Thymus (tissue), 11 donors: ENCODE measurements at regions not wholly inside any gene's neighbourhood (a gene's known extent, or its start where the extent isn't known, plus 50 kb on each side); places are given as distances from the start of the nearest gene placed in this dataset.

Experiments
- DNase-seq, 9 donors: peaks; one replicate each; pipeline ENCODE4 v3.0.0-alpha.2; 2013; ENCODE audit warnings: low spot score in 9 of 9, low read depth in 6 of 9, missing footprints in 1 of 9
- H3K27ac ChIP-seq, 2 donors: one replicate each; pipeline ENCODE4 v1.5.1; 2013; ENCODE audit warnings: control low read depth in 1 of 2, low read depth in 1 of 2, low read length in 1 of 2, mild to moderate bottlenecking in 1 of 2, moderate library complexity in 1 of 2
- H3K27me3 ChIP-seq, 2 donors: one replicate each; pipeline ENCODE4 v1.5.1; 2013; ENCODE audit warnings: low read length in 1 of 2; ENCODE audit not compliant: control insufficient read depth in 2 of 2, insufficient read depth in 1 of 2
- H3K36me3 ChIP-seq, 2 donors: one replicate each; pipeline ENCODE4 v1.5.1; 2013; ENCODE audit warnings: low read length in 1 of 2, mild to moderate bottlenecking in 1 of 2, moderate library complexity in 1 of 2; ENCODE audit not compliant: control insufficient read depth in 2 of 2, insufficient read depth in 2 of 2
- H3K4me1 ChIP-seq, 2 donors: one replicate each; pipeline ENCODE4 v1.5.1; 2013; ENCODE audit warnings: low read length in 2 of 2; ENCODE audit not compliant: control insufficient read depth in 2 of 2, insufficient read depth in 2 of 2
- H3K4me3 ChIP-seq, 2 donors: one replicate each; pipeline ENCODE4 v1.5.1; 2013; ENCODE audit warnings: low read length in 2 of 2, control low read depth in 1 of 2, mild to moderate bottlenecking in 1 of 2
- H3K9me3 ChIP-seq, 2 donors: one replicate each; pipeline ENCODE4 v1.5.1; 2013; ENCODE audit warnings: low read length in 1 of 2, mild to moderate bottlenecking in 1 of 2; ENCODE audit not compliant: control insufficient read depth in 2 of 2, insufficient read depth in 1 of 2
- WGBS: extraction: QIAGEN DNeasy Blood & Tissue Kit; methylation state at CpG from one replicate; pipeline ENCODE4 v1.1.7; 2013; 5-methylcytosine and 5-hydroxymethylcytosine counted together
- donor health status: healthy.

DNA sequence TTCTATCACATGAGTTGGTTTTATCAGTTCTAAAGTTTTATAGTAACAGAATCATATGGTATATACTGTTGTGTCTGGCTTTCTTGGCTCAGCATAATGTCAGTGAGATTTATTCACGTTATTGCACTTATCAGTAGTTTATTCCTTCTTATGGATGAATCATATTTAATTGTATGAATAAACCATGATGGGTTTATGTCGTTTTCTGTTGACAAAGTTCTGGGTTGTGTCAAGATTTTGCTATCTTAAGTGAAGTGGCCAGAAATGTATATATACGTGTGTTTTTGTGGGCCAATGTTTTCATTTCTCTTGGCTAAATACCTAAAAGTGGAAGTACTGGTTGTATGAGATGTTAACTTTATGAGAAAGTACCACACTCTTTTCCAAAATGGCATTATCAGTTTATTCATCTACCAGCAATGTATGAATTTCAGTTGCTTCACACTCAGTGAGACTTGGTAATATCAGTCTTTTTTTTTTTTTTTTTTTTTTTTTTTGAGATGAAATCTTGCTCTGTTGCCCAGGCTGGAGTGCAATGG is 112.4 kb upstream of the DCBLD2 start:
- Histone ChIP-seq H3K27me3 (no peaks in the 10 kb centered on the region), H3K4me1 (no peaks in the 10 kb centered on the region), H3K36me3 (no peaks in the 10 kb centered on the region), H3K9me3 (no peaks in the 10 kb centered on the region), H3K27ac (no peak overlapping the region), H3K4me3 (no peak overlapping the region)
- 59% methylated on average over 3 of the region's 3 CpGs for WGBS
- no peak for DNase-seq

DNA sequence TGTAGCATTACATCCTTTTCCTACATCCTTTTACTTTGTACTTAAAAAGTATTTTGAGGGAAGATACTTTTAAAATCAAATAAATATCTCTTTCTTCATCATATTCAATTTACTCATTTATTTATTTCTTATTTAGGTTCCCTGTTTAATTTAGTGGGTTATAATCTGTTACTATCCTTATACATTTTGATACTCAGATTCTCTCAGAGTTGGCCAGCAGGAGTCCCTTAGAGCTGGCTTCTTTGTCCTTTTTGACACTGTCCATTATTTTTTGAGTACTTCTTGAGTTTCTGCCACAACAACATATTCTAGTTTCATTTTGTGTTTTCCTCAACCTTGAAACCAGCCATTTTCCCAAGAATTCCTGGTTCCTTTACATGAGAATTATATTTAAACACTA is 111.6 kb upstream of the DCBLD2 start:
- no peaks in the 10 kb centered on the region for H3K27me3 ChIP-seq
- no peak for DNase-seq
- H3K4me3 ChIP-seq = no peak overlapping the region
- no peaks in the 10 kb centered on the region for H3K4me1 ChIP-seq
- H3K9me3 ChIP-seq = no peaks in the 10 kb centered on the region
- H3K36me3 ChIP-seq = no peaks in the 10 kb centered on the region
- H3K27ac ChIP-seq = no peak overlapping the region

DNA sequence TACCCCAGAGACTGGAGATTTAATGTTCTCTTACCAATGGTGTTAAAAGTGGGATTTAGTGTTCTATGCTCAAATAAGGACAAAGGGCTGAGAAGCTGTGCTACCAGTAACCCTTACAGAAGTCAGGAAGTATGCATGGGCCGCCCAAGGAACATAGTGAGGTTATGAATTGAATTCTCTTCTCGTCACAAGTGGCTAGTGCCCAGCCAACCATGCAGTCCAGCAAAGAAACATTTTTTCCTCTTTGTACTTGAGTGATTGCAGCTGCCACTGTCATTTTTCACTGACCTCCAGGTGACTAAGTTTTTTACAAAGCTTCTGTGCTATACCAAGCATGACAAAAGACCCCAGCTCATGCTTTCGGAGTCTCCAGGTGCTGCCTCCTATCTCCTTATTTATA is 110.6 kb upstream of the DCBLD2 start:
- DNase-seq = no peak
- Histone ChIP-seq H3K9me3 (no peaks in the 10 kb centered on the region), H3K36me3 (no peaks in the 10 kb centered on the region), H3K4me3 (no peak overlapping the region), H3K27ac (no peak overlapping the region), H3K4me1 (no peaks in the 10 kb centered on the region), H3K27me3 (no peaks in the 10 kb centered on the region)
- WGBS = 95% methylated on average over 3 of the region's 3 CpGs

DNA sequence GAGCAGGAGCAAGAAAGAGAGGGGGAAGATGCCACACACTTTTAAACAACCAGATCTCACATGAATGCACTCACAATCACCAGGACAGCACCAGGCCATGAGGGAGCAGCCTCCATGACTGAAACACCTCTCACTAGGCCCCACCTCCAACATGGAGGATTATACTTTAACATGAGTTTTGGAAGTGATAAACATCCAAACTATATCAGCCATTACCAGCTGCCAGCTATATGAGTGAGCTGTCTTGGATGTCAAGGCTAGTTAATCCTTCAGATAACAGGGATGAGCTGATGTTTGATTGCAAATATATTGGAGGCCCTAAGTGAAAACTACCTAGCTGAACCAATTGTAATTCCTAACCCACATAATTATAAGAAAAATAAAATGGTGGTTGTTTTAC is 108.4 kb upstream of the DCBLD2 start:
- H3K9me3 ChIP-seq = no peaks in the 10 kb centered on the region
- H3K36me3 ChIP-seq = no peaks in the 10 kb centered on the region
- no peaks in the 10 kb centered on the region for H3K27me3 ChIP-seq
- no peak overlapping the region for H3K27ac ChIP-seq
- H3K4me3 ChIP-seq = no peak overlapping the region
- H3K4me1 ChIP-seq = no peaks in the 10 kb centered on the region
- DNase-seq = no peak

DNA sequence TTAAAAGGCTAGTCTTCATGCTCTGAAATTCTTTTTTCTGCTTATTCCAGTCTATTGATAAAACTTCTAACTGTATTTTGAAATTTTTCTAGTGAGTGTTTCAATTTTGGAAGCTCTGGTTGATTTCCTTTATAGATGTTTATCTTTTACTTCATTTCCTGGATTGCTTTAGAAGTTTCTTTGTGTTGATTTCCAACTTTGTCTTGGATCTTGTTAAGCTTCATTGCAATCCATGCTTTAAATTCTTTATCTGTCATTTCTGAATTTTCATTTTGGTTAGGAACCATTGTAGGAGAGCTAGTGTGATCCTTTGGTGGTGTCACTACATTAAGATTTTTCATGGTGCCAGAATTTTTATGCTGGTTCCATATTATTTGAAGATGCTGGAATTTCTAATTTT is 105.2 kb upstream of the DCBLD2 start:
- H3K36me3 ChIP-seq = no peaks in the 10 kb centered on the region
- no peak for DNase-seq
- no peak overlapping the region for H3K27ac ChIP-seq
- H3K9me3 ChIP-seq = no peaks in the 10 kb centered on the region
- H3K27me3 ChIP-seq = no peaks in the 10 kb centered on the region
- H3K4me3 ChIP-seq = no peak overlapping the region
- H3K4me1 ChIP-seq = no peaks in the 10 kb centered on the region

DNA sequence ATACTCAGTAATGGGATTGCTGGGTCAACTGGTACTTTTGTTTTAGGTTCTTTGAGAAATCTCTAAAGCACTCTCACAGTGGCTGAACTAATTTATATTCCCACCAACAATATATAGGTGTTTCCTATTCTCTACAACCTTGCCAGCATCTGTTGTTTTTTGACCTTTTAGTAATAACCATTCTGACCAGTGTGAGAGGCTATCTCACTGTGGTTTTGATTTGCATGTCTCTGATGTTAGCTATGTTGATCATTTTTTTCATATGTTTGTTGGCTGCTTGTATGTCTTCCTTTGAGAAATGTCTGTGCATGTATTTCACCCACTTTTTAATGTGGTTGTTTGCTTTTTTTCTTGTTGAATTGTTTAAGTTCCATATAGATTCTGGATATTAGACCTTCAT is 98.2 kb upstream of the DCBLD2 start:
- no peak overlapping the region for H3K4me3 ChIP-seq
- no peak for DNase-seq

DNA sequence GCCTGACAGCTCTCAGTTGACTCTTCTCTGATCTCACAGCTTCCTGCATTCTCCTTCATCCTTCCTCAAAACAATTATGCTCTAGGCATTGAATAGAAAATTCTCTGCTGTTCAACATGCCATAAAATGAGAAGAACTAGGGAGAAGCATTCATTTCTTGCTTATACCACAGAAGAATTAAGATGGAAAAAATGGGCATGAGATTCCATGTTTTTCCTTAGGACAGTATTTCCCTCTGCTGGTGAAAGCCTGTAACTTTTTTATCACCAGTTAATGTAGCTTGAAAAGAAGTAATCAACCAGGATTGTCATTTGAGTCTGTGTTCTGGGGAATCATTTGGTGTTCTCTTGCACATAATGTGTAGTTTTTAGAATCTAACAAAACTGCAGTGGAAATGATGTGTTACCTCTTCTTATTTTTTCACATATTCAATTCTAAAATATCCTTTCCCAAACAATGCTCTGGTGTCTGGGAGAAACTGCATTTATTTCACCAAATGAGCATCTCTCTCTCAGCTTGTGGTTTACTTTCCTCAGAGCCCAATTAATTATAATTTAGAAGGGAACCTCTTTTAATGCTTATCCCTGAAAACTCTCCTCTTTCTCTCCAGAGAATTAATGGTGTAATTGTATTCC is 92.8 kb upstream of the DCBLD2 start:
- H3K27me3 ChIP-seq = no peaks in the 10 kb centered on the region
- no peak for DNase-seq
- no peaks in the 10 kb centered on the region for H3K4me1 ChIP-seq
- H3K27ac ChIP-seq = no peak overlapping the region
- H3K36me3 ChIP-seq = no peaks in the 10 kb centered on the region
- H3K9me3 ChIP-seq = no peaks in the 10 kb centered on the region
- no peak overlapping the region for H3K4me3 ChIP-seq

More for the DNA sequence above, 98.2 kb upstream of the DCBLD2 start:
- H3K4me1 ChIP-seq = no peaks in the 10 kb centered on the region
- H3K36me3 ChIP-seq = no peaks in the 10 kb centered on the region
- no peaks in the 10 kb centered on the region for H3K9me3 ChIP-seq
- no peaks in the 10 kb centered on the region for H3K27me3 ChIP-seq
- no peak overlapping the region for H3K27ac ChIP-seq

DNA sequence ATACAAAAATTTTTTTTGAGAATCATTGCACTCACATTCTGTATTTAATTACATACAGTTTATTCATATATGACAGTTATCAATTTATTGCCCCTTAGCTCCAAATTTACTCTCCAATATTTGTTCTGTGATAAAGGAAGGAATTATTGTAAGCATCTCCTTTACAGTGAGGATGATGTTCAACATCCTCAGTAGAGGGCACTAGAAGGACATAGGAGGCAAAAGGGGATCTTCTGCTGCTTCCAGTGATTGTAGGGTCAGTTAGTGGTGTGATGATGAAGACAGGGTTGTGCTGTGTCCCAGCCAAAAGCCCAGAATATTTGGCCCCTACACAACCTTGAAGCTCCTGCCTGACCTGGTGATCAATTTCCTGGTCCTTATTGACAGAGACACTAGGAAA is 89.9 kb upstream of the DCBLD2 start:
- Histone ChIP-seq H3K27ac (no peak overlapping the region), H3K4me1 (no peaks in the 10 kb centered on the region), H3K27me3 (no peaks in the 10 kb centered on the region), H3K36me3 (no peaks in the 10 kb centered on the region), H3K9me3 (no peaks in the 10 kb centered on the region), H3K4me3 (no peak overlapping the region)
- no peak for DNase-seq

DNA sequence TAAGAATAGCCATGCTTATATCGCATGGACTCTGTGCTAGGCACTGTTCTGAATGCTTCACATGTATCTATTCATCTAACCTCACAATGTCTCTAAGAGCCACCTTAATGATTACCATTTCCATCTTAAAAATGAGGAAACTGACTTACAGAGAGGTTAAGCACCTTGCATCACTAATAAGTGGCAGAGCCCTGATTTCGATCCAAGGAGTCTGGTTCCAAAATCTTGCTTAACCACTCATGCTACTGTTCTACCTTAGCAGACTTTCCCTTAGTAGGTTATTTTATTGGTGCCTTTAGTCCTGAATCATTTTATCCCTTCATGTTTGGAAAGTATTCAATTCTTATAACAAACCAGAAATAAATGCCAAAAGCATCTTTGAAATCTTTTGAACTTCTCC is 89.2 kb upstream of the DCBLD2 start:
- no peak overlapping the region for H3K27ac ChIP-seq
- H3K36me3 ChIP-seq = no peaks in the 10 kb centered on the region
- DNase-seq = no peak
- no peaks in the 10 kb centered on the region for H3K4me1 ChIP-seq
- WGBS = 98% methylated on average over 2 of the region's 2 CpGs
- no peaks in the 10 kb centered on the region for H3K9me3 ChIP-seq
- H3K27me3 ChIP-seq = no peaks in the 10 kb centered on the region
- H3K4me3 ChIP-seq = no peak overlapping the region

DNA sequence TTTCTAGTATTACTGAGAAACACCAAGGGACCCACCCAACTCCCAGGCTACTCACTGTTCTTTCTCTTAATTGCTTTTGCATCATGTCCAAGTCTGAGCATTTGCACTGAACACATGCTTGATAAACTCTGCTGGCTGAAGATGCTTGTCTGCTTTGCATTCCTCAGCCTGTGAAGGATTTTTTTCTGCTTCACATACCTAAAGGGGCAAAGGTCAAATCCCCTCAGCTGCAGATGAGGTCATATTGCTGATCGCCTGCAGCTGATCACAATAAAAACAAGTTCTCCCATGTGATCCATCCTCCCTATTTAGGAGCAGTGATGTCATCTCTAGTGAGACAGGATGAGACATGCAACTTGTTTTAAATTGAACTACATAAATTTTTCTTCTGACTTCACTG is 84.6 kb upstream of the DCBLD2 start:
- 93% methylated on average over 1 of the region's 1 CpG for WGBS
- Histone ChIP-seq H3K4me3 (no peak overlapping the region), H3K4me1 (no peaks in the 10 kb centered on the region), H3K36me3 (no peaks in the 10 kb centered on the region), H3K27ac (no peak overlapping the region), H3K27me3 (no peaks in the 10 kb centered on the region), H3K9me3 (no peaks in the 10 kb centered on the region)
- no peak for DNase-seq
